HG02943 (cell line): ENCODE measurements at regions not wholly inside any gene's neighbourhood (a gene's known extent, or its start where the extent isn't known, plus 50 kb on each side); places are given as distances from the start of the nearest gene placed in this dataset.
"Not testable (repeated sequence)": the region's sequence is repeated elsewhere in the genome, so short reads cannot be mapped to it uniquely, and the experiment has no call there.

Experiments
- ATAC-seq: cut with Tn5 transposase; IDR thresholded peaks from one replicate; pipeline ENCODE4 v1.9.1; 2021; ENCODE audit warnings: mild to moderate bottlenecking, low read depth, moderate library complexity; ENCODE audit not compliant: unreplicated experiment

GRCh38 chr15:69552057-69552815 lies 99.6 kb downstream of the RPLP1 start:
- no peak for ATAC-seq

- no peak for ATAC-seq
Measured at GRCh38 chr15:69553686-69554085, 101.1 kb downstream of the RPLP1 start.

GRCh38 chr15:69554279-69554961 lies 101.8 kb downstream of the RPLP1 start:
- no peak for ATAC-seq

GRCh38 chr15:69555080-69555479 lies 102.5 kb downstream of the RPLP1 start:
- ATAC-seq = no peak

- ATAC-seq = no peak
Measured at GRCh38 chr15:69556344-69556743, 103.7 kb downstream of the RPLP1 start.

GRCh38 chr15:69557020-69557706 lies 104.5 kb downstream of the RPLP1 start:
- no peak for ATAC-seq

- ATAC-seq = no peak
Measured at GRCh38 chr15:69557707-69558409, 105.2 kb downstream of the RPLP1 start.

GRCh38 chr15:69559440-69560190 lies 107.0 kb downstream of the RPLP1 start:
- ATAC-seq = no peak

GRCh38 chr15:69561071-69561784 lies 108.6 kb downstream of the RPLP1 start:
- no peak for ATAC-seq

- ATAC-seq = no peak
Measured at GRCh38 chr15:69562116-69562515, 109.5 kb downstream of the RPLP1 start.

GRCh38 chr15:69562564-69562963 lies 109.9 kb downstream of the RPLP1 start:
- no peak for ATAC-seq

- ATAC-seq = no peak
Measured at GRCh38 chr15:69565066-69565655, 112.5 kb downstream of the RPLP1 start.

- not testable (repeated sequence) for ATAC-seq
Measured at GRCh38 chr15:69567238-69567760, 114.7 kb downstream of the RPLP1 start.

- no peak for ATAC-seq
Measured at GRCh38 chr15:69568173-69569009, 115.8 kb downstream of the RPLP1 start.

GRCh38 chr15:69570454-69570853 lies 117.8 kb downstream of the RPLP1 start:
- ATAC-seq = no peak

- ATAC-seq = no peak
Measured at GRCh38 chr15:69570997-69571396, 118.4 kb downstream of the RPLP1 start.

- not testable (repeated sequence) for ATAC-seq
Measured at GRCh38 chr15:69573278-69573677, 120.7 kb downstream of the RPLP1 start.
